SK-N-SH (cell line): ENCODE measurements at regions not wholly inside any gene's neighbourhood (a gene's known extent, or its start where the extent isn't known, plus 50 kb on each side); places are given as distances from the start of the nearest gene placed in this dataset.
"Not testable (repeated sequence)": the region's sequence is repeated elsewhere in the genome, so short reads cannot be mapped to it uniquely, and the experiment has no call there.

Experiments
- CTCF ChIP-seq: fragments of 200-600 bp; sonication (generic); IDR thresholded peaks from 2 replicates; pipeline ENCODE4 v1.6.1; 2017; ENCODE audit warnings: antibody characterized with exemption, mild to moderate bottlenecking, moderate library complexity
- EP300 ChIP-seq, 2 experiments: IDR thresholded peaks; 2 replicates each; pipeline versions ENCODE4 v1.4.0 to v1.6.1; 2012; ENCODE audit warnings: borderline replicate concordance in 1 of 2, low read depth in 1 of 2, low read length in 1 of 2
- EZH2phosphoT487 ChIP-seq: fragments of 200-600 bp; sonication (generic); IDR thresholded peaks from 2 replicates; pipeline ENCODE4 v1.6.1; 2017; ENCODE audit warnings: low read depth, mixed run types, mild to moderate bottlenecking, antibody characterized with exemption, moderate library complexity, borderline replicate concordance
- FOXM1 ChIP-seq: IDR thresholded peaks from 2 replicates; pipeline ENCODE4 v1.4.0; 2012; ENCODE audit warnings: low read depth, mild to moderate bottlenecking
- GABPA ChIP-seq: IDR thresholded peaks from 2 replicates; pipeline ENCODE4 v1.4.0; 2012; ENCODE audit warnings: low read depth, mild to moderate bottlenecking
- GATA2 ChIP-seq: sonication (generic); formaldehyde crosslinking; IDR thresholded peaks from 2 replicates; pipeline ENCODE4 v1.5.0; 2020; ENCODE audit warnings: mild to moderate bottlenecking, missing genetic modification reagents
- POLR2AphosphoS5 ChIP-seq: IDR thresholded peaks from 2 replicates; pipeline ENCODE4 v1.6.1; 2012; ENCODE audit warnings: low read depth, low read length
- RAD21 ChIP-seq: IDR thresholded peaks from 2 replicates; pipeline ENCODE4 v1.6.1; 2012; ENCODE audit warnings: mild to moderate bottlenecking, low read length
- REST ChIP-seq: IDR thresholded peaks from 2 replicates; pipeline ENCODE4 v1.6.1; 2012; ENCODE audit warnings: mild to moderate bottlenecking, low read depth, low read length, moderate library complexity
- RFX5 ChIP-seq: IDR thresholded peaks from 2 replicates; pipeline ENCODE4 v1.6.1; 2012; ENCODE audit warnings: mild to moderate bottlenecking, improper control_type of control experiment, low read length
- TEAD4 ChIP-seq: IDR thresholded peaks from 2 replicates; pipeline ENCODE4 v1.4.0; 2012; ENCODE audit warnings: mild to moderate bottlenecking, borderline replicate concordance; ENCODE audit not compliant: insufficient read depth
- YY1 ChIP-seq: IDR thresholded peaks from 2 replicates; pipeline ENCODE4 v1.4.0; 2012; ENCODE audit warnings: low read depth, mild to moderate bottlenecking

- not testable (repeated sequence) for TF ChIP-seq POLR2AphosphoS5; FOXM1; REST; GABPA; CTCF; RFX5; TEAD4; RAD21; YY1; GATA2 (CRISPR knock-in tag); EP300 (IDR thresholded peaks at IDR 0.05; ENCODE audit: borderline replicate concordance in 1 of 2, low read depth in 1 of 2, low read length in 1 of 2); EZH2phosphoT487
These were observed 1096.5 kb downstream of the ZPLD1 start for GRCh38 chr3:103531327-103531726.
